ENCODE measurements at regions not wholly inside any gene's neighbourhood (a gene's known extent, or its start where the extent isn't known, plus 50 kb on each side); places are given as distances from the start of the nearest gene placed in this dataset.

- H3K79me2 ChIP-seq (ENCODE audit: insufficient read depth, low read length), result no peaks in the 10 kb centered on the region
- H3K36me3 ChIP-seq (ENCODE audit: insufficient read depth, low read length), result no peaks in the 10 kb centered on the region
- no peak for ATAC-seq (ENCODE audit: insufficient read depth, low read depth)
- no peak overlapping the region for H3K9ac ChIP-seq (ENCODE audit: low read depth, low read length)
- no peaks in the 10 kb centered on the region for H3K9me3 ChIP-seq (ENCODE audit: insufficient read depth, low read length, severe bottlenecking)
- no peak for DNase-seq
- no peaks in the 10 kb centered on the region for H4K20me1 ChIP-seq (ENCODE audit: insufficient read depth, low read length)
- H3K4me1 ChIP-seq (ENCODE audit: insufficient read depth, low read length), result no peaks in the 10 kb centered on the region
- H3K4me3 ChIP-seq (ENCODE audit: low read depth in 1 of 2, low read length in 2 of 2), result no peak overlapping the region
- H3K27ac ChIP-seq (ENCODE audit: low read length), result no peak overlapping the region
- peaks cover 11% of the 10 kb centered on the region for H3K27me3 ChIP-seq (ENCODE audit: insufficient read depth, low read length, poor library complexity)
- H2AFZ ChIP-seq (ENCODE audit: low read depth, low read length), result no peak overlapping the region
- H3K4me2 ChIP-seq (ENCODE audit: insufficient read depth, low read length), result no peak overlapping the region
- TF ChIP-seq CTCF (IDR thresholded peaks at IDR 0.05; ENCODE audit: borderline replicate concordance, extremely low read depth, low read length, poor library complexity, severe bottlenecking), result no peak
- TF ChIP-seq EZH2 (IDR thresholded peaks at IDR 0.05; ENCODE audit: borderline replicate concordance, low read depth, low read length, severe bottlenecking), result no peak
Measured at GRCh38 chr20:52465991-52466390, 274.4 kb upstream of the ZFP64 start.

GRCh38 chr20:52461582-52461981, 270.0 kb upstream of the ZFP64 start:
- Histone ChIP-seq H3K4me1 (ENCODE audit: insufficient read depth, low read length) (no peaks in the 10 kb centered on the region), H3K79me2 (ENCODE audit: insufficient read depth, low read length) (no peaks in the 10 kb centered on the region), H2AFZ (ENCODE audit: low read depth, low read length) (no peak overlapping the region), H3K9me3 (ENCODE audit: insufficient read depth, low read length, severe bottlenecking) (no peaks in the 10 kb centered on the region), H3K27me3 (ENCODE audit: insufficient read depth, low read length, poor library complexity) (peaks cover 12% of the 10 kb centered on the region), H3K27ac (ENCODE audit: low read length) (no peak overlapping the region), H4K20me1 (ENCODE audit: insufficient read depth, low read length) (no peaks in the 10 kb centered on the region), H3K36me3 (ENCODE audit: insufficient read depth, low read length) (no peaks in the 10 kb centered on the region), H3K4me3 (ENCODE audit: low read depth in 1 of 2, low read length in 2 of 2) (no peak overlapping the region), H3K4me2 (ENCODE audit: insufficient read depth, low read length) (no peak overlapping the region), H3K9ac (ENCODE audit: low read depth, low read length) (no peak overlapping the region)
- TF ChIP-seq EZH2 (IDR thresholded peaks at IDR 0.05; ENCODE audit: borderline replicate concordance, low read depth, low read length, severe bottlenecking), result no peak
- DNase-seq (no peak), ATAC-seq (ENCODE audit: insufficient read depth, low read depth) (no peak)

GRCh38 chr20:52459150-52459549, 267.6 kb upstream of the ZFP64 start:
- peaks cover 3% of the 10 kb centered on the region for H3K27me3 ChIP-seq (ENCODE audit: insufficient read depth, low read length, poor library complexity)
- no peak overlapping the region for H2AFZ ChIP-seq (ENCODE audit: low read depth, low read length)
- H4K20me1 ChIP-seq (ENCODE audit: insufficient read depth, low read length), result no peaks in the 10 kb centered on the region
- H3K4me1 ChIP-seq (ENCODE audit: insufficient read depth, low read length), result no peaks in the 10 kb centered on the region
- no peaks in the 10 kb centered on the region for H3K36me3 ChIP-seq (ENCODE audit: insufficient read depth, low read length)
- DNase-seq (no peak), ATAC-seq (ENCODE audit: insufficient read depth, low read depth) (no peak)
- TF ChIP-seq EZH2 (IDR thresholded peaks at IDR 0.05; ENCODE audit: borderline replicate concordance, low read depth, low read length, severe bottlenecking), result no peak
- TF ChIP-seq CTCF (IDR thresholded peaks at IDR 0.05; ENCODE audit: borderline replicate concordance, extremely low read depth, low read length, poor library complexity, severe bottlenecking), result no peak
- H3K79me2 ChIP-seq (ENCODE audit: insufficient read depth, low read length), result no peaks in the 10 kb centered on the region
- no peak overlapping the region for H3K4me2 ChIP-seq (ENCODE audit: insufficient read depth, low read length)
- no peak overlapping the region for H3K4me3 ChIP-seq (ENCODE audit: low read depth in 1 of 2, low read length in 2 of 2)
- H3K9ac ChIP-seq (ENCODE audit: low read depth, low read length), result no peak overlapping the region
- H3K27ac ChIP-seq (ENCODE audit: low read length), result no peak overlapping the region
- H3K9me3 ChIP-seq (ENCODE audit: insufficient read depth, low read length, severe bottlenecking), result no peaks in the 10 kb centered on the region

GRCh38 chr20:52457826-52458225, 266.2 kb upstream of the ZFP64 start:
- H3K27ac ChIP-seq (ENCODE audit: low read length), result no peak overlapping the region
- no peak overlapping the region for H2AFZ ChIP-seq (ENCODE audit: low read depth, low read length)
- H3K4me3 ChIP-seq (ENCODE audit: low read depth in 1 of 2, low read length in 2 of 2), result no peak overlapping the region
- H3K9me3 ChIP-seq (ENCODE audit: insufficient read depth, low read length, severe bottlenecking), result no peaks in the 10 kb centered on the region
- ATAC-seq (ENCODE audit: insufficient read depth, low read depth), result no peak
- H3K79me2 ChIP-seq (ENCODE audit: insufficient read depth, low read length), result no peaks in the 10 kb centered on the region
- no peaks in the 10 kb centered on the region for H3K36me3 ChIP-seq (ENCODE audit: insufficient read depth, low read length)
- H3K27me3 ChIP-seq (ENCODE audit: insufficient read depth, low read length, poor library complexity), result peaks cover 3% of the 10 kb centered on the region
- TF ChIP-seq CTCF (IDR thresholded peaks at IDR 0.05; ENCODE audit: borderline replicate concordance, extremely low read depth, low read length, poor library complexity, severe bottlenecking) (no peak), EZH2 (IDR thresholded peaks at IDR 0.05; ENCODE audit: borderline replicate concordance, low read depth, low read length, severe bottlenecking) (no peak)
- H3K9ac ChIP-seq (ENCODE audit: low read depth, low read length), result no peak overlapping the region
- DNase-seq, result no peak
- H4K20me1 ChIP-seq (ENCODE audit: insufficient read depth, low read length), result no peaks in the 10 kb centered on the region
- no peaks in the 10 kb centered on the region for H3K4me1 ChIP-seq (ENCODE audit: insufficient read depth, low read length)
- no peak overlapping the region for H3K4me2 ChIP-seq (ENCODE audit: insufficient read depth, low read length)
